Coronary artery (tissue), 2 donors: ENCODE measurements at regions not wholly inside any gene's neighbourhood (a gene's known extent, or its start where the extent isn't known, plus 50 kb on each side); places are given as distances from the start of the nearest gene placed in this dataset.

Experiments
- DNase-seq: peaks from one replicate; pipeline ENCODE4 v3.0.0-alpha.2; 2017; ENCODE audit warnings: low spot score
- H3K27ac ChIP-seq, 2 donors: fragments of 200-600 bp; sonication (generic); one replicate each; pipeline ENCODE4 v1.5.1; 2016 to 2019
- H3K4me3 ChIP-seq: fragments of 200-600 bp; sonication (generic); 2 replicates; pipeline ENCODE4 v1.5.1; 2016; ENCODE audit warnings: mild to moderate bottlenecking, moderate library complexity
- CTCF ChIP-seq: fragments of 200-600 bp; sonication (generic); IDR thresholded peaks from one replicate; pipeline ENCODE4 v1.5.1; 2019; ENCODE audit warnings: antibody characterized with exemption

GRCh38 chr10:8722835-8723234 lies 668.3 kb downstream of the GATA3 start:
- no peak overlapping the region for H3K27ac ChIP-seq
- DNase-seq: no peak
- H3K4me3 ChIP-seq: no peak overlapping the region
- TF ChIP-seq CTCF: no peak

GRCh38 chr10:8725343-8725742 lies 670.9 kb downstream of the GATA3 start:
- TF ChIP-seq CTCF: no peak
- Histone ChIP-seq H3K4me3 (no peak overlapping the region), H3K27ac (no peak overlapping the region)
- DNase-seq: no peak

- Histone ChIP-seq H3K4me3 (no peak overlapping the region), H3K27ac (no peak overlapping the region)
- no peak for TF ChIP-seq CTCF
- no peak for DNase-seq
Measured at GRCh38 chr10:8726084-8726778, 671.7 kb downstream of the GATA3 start.

GRCh38 chr10:8726779-8727084 lies 672.2 kb downstream of the GATA3 start:
- DNase-seq: no peak
- TF ChIP-seq CTCF: no peak
- Histone ChIP-seq H3K27ac (no peak overlapping the region), H3K4me3 (no peak overlapping the region)

- no peak for TF ChIP-seq CTCF
- Histone ChIP-seq H3K27ac (no peak overlapping the region), H3K4me3 (no peak overlapping the region)
- DNase-seq: no peak
Measured at GRCh38 chr10:8731121-8732095, 676.9 kb downstream of the GATA3 start.

GRCh38 chr10:8738987-8739386 lies 684.5 kb downstream of the GATA3 start:
- Histone ChIP-seq H3K27ac (no peak overlapping the region), H3K4me3 (no peak overlapping the region)
- DNase-seq: no peak
- no peak for TF ChIP-seq CTCF
